CD4-positive, alpha-beta T cell (primary cell): ENCODE measurements at regions not wholly inside any gene's neighbourhood (a gene's known extent, or its start where the extent isn't known, plus 50 kb on each side); places are given as distances from the start of the nearest gene placed in this dataset.

Source experiments
- ATAC-seq: fragments of 200-7000 bp; cut with Tn5 transposase; one replicate; pipeline ENCODE4 v1.10.0; 2022; ENCODE audit warnings: mild to moderate bottlenecking; ENCODE audit not compliant: poor library complexity
- CTCF ChIA-PET: fragments of 350-600 bp; sonication (Branson Sonifier 250); formaldehyde crosslinking; loops from one replicate; lab custom pipeline; 2021; ENCODE audit warnings: antibody characterized with exemption, inconsistent platforms; lab: Charles Lee
- POLR2A ChIA-PET: fragments of 350-600 bp; sonication (Branson Sonifier 250); formaldehyde crosslinking; loops from one replicate; lab custom pipeline; 2021; ENCODE audit warnings: antibody characterized with exemption, inconsistent platforms; lab: Charles Lee
- DNase-seq, 14 experiments: peaks; one replicate each; pipeline ENCODE4 v3.0.0-alpha.2; 2013 to 2020; ENCODE audit warnings: mixed read lengths in 2 of 14
- H3K27ac ChIP-seq, 2 donors: one replicate each; pipeline versions ENCODE4 v1.5.1 to v1.7.0; 2013; ENCODE audit warnings: low read length in 2 of 2, low read depth in 1 of 2, mild to moderate bottlenecking in 1 of 2
- H3K27me3 ChIP-seq, 2 experiments: 1 replicate in 1 of 2; 2 replicates in 1 of 2; pipeline versions ENCODE4 v1.6.1 to v1.7.0; 2013; ENCODE audit warnings: low read length in 2 of 2, control low read depth in 1 of 2, mild to moderate bottlenecking in 1 of 2, moderate library complexity in 1 of 2; ENCODE audit not compliant: insufficient read depth in 2 of 2, control insufficient read depth in 1 of 2
- H3K36me3 ChIP-seq: one replicate; pipeline ENCODE4 v1.6.1; 2013; ENCODE audit warnings: low read length, control low read depth; ENCODE audit not compliant: insufficient read depth
- H3K4me1 ChIP-seq: one replicate; pipeline ENCODE4 v1.6.1; 2013; ENCODE audit warnings: low read length, control low read depth; ENCODE audit not compliant: insufficient read depth
- H3K4me3 ChIP-seq: one replicate; pipeline ENCODE4 v1.5.1; 2013; ENCODE audit warnings: mild to moderate bottlenecking, low read length, moderate library complexity
- H3K9me3 ChIP-seq, 2 experiments: 1 replicate in 1 of 2; 2 replicates in 1 of 2; pipeline versions ENCODE4 v1.6.1 to v1.7.0; 2013; ENCODE audit warnings: low read length in 2 of 2, mild to moderate bottlenecking in 2 of 2, control low read depth in 1 of 2, moderate library complexity in 1 of 2; ENCODE audit not compliant: control insufficient read depth in 1 of 2, insufficient read depth in 1 of 2
- H3K27ac Mint-ChIP-seq: one replicate; pipeline ENCODE4 v1.8.0; 2020; ENCODE audit warnings: mixed read lengths
- H3K27me3 Mint-ChIP-seq: one replicate; pipeline ENCODE4 v1.8.0; 2021; ENCODE audit warnings: mixed read lengths
- H3K36me3 Mint-ChIP-seq: one replicate; pipeline ENCODE4 v1.8.0; 2021; ENCODE audit warnings: low read depth, mixed read lengths
- H3K4me1 Mint-ChIP-seq: one replicate; pipeline ENCODE4 v1.8.0; 2021; ENCODE audit warnings: low read depth, mixed read lengths
- H3K4me3 Mint-ChIP-seq: one replicate; pipeline ENCODE4 v1.8.0; 2020; ENCODE audit warnings: mild to moderate bottlenecking, mixed read lengths
- H3K9me3 Mint-ChIP-seq: one replicate; pipeline ENCODE4 v1.8.0; 2020; ENCODE audit warnings: mixed read lengths
- intact Hi-C, 2 experiments: fragments of 100-400 bp; cut with DNase I in 1 of 2; cut with micrococcal nuclease in 1 of 2; formaldehyde crosslinking; loops; one replicate each; pipeline versions ENCODE4 v1.15.1 to v1.9.0; 2023 to 2025; cut with DNase I, micrococcal nuclease
- TF ChIP-seq, protein P1 (sequence below): fragments of 200-600 bp; IDR thresholded peaks from one replicate; pipeline ENCODE4 v1.8.0; 2022; ENCODE audit warnings: antibody characterized with exemption, mild to moderate bottlenecking

DNA sequence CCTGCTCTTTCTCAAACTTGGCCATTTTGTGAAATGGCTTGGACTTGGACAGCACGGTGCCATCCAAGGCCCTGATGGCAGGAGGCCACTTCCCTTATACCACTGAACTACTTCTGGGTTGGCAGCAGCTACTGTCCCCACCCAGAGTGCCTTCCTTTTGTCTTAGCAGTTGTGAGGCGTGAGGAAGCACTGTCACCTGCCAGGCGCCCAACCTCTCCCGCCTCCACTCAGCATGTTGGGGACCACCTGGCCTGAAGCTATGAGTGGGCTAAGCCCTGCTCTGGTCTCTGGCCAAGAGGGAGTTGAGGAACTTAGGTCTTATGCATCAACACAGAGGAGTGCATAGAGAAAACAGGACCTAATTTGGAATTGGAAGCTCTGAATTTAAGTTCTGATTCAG is 276.0 kb downstream of the ENC1 start:
- no peaks in the 10 kb centered on the region for H3K4me1 Mint-ChIP-seq
- ChIA-PET CTCF (no interaction called here), POLR2A (no interaction called here)
- no peak overlapping the region for H3K27ac Mint-ChIP-seq
- Histone ChIP-seq H3K4me3 (no peak overlapping the region), H3K27me3 (no peaks in the 10 kb centered on the region), H3K36me3 (no peaks in the 10 kb centered on the region), H3K4me1 (no peaks in the 10 kb centered on the region), H3K27ac (no peak overlapping the region), H3K9me3 (no peaks in the 10 kb centered on the region)
- no peaks in the 10 kb centered on the region for H3K9me3 Mint-ChIP-seq
- TF ChIP-seq, protein P1, sequence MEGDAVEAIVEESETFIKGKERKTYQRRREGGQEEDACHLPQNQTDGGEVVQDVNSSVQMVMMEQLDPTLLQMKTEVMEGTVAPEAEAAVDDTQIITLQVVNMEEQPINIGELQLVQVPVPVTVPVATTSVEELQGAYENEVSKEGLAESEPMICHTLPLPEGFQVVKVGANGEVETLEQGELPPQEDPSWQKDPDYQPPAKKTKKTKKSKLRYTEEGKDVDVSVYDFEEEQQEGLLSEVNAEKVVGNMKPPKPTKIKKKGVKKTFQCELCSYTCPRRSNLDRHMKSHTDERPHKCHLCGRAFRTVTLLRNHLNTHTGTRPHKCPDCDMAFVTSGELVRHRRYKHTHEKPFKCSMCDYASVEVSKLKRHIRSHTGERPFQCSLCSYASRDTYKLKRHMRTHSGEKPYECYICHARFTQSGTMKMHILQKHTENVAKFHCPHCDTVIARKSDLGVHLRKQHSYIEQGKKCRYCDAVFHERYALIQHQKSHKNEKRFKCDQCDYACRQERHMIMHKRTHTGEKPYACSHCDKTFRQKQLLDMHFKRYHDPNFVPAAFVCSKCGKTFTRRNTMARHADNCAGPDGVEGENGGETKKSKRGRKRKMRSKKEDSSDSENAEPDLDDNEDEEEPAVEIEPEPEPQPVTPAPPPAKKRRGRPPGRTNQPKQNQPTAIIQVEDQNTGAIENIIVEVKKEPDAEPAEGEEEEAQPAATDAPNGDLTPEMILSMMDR = no peak
- no peak for DNase-seq
- intact Hi-C loops = no loop called here
- H3K36me3 Mint-ChIP-seq = no peaks in the 10 kb centered on the region
- H3K4me3 Mint-ChIP-seq = no peak overlapping the region
- H3K27me3 Mint-ChIP-seq = no peaks in the 10 kb centered on the region
- ATAC-seq = no peak

DNA sequence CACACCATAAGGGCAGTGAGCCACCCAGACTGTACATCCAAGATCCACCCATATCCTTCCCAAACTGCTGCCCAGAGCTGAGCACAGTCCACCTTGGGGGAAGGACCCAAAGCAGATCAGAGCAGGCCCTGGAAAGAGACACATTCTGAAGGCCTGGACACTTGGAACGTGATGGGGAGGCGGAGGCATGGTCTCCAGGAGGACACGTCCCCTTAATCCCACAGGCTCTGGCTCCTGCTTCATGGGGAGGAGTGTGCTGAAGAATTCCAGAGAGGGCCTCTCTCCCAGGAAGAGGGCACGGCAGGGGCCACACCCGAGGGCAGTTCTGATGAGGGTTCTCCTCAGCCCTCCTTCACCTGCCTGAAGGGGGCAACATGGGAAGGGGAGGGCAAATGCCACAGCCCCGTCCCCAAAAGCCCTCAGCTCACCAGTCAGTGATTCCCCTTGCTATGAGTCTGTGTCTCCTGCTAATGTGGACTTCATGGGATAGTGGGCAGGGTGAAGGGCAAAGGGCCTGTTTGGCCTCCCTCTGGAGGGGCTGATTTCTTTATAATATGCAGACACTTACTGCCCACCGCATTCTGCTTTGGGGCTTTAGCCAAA is 276.8 kb downstream of the ENC1 start:
- ATAC-seq = no peak
- no peaks in the 10 kb centered on the region for H3K27me3 ChIP-seq
- TF ChIP-seq, protein P1 = no peak
- H3K27me3 Mint-ChIP-seq = no peaks in the 10 kb centered on the region
- H3K4me3 ChIP-seq = no peak overlapping the region
- H3K9me3 Mint-ChIP-seq = no peaks in the 10 kb centered on the region
- no peak overlapping the region for H3K27ac Mint-ChIP-seq
- no peak overlapping the region for H3K27ac ChIP-seq
- no peaks in the 10 kb centered on the region for H3K36me3 ChIP-seq
- H3K4me1 Mint-ChIP-seq = no peaks in the 10 kb centered on the region
- CTCF ChIA-PET = no interaction called here
- intact Hi-C loops = no loop called here
- DNase-seq = no peak
- H3K4me3 Mint-ChIP-seq = no peak overlapping the region
- no peaks in the 10 kb centered on the region for H3K9me3 ChIP-seq
- H3K4me1 ChIP-seq = no peaks in the 10 kb centered on the region
- POLR2A ChIA-PET = no interaction called here
- no peaks in the 10 kb centered on the region for H3K36me3 Mint-ChIP-seq

DNA sequence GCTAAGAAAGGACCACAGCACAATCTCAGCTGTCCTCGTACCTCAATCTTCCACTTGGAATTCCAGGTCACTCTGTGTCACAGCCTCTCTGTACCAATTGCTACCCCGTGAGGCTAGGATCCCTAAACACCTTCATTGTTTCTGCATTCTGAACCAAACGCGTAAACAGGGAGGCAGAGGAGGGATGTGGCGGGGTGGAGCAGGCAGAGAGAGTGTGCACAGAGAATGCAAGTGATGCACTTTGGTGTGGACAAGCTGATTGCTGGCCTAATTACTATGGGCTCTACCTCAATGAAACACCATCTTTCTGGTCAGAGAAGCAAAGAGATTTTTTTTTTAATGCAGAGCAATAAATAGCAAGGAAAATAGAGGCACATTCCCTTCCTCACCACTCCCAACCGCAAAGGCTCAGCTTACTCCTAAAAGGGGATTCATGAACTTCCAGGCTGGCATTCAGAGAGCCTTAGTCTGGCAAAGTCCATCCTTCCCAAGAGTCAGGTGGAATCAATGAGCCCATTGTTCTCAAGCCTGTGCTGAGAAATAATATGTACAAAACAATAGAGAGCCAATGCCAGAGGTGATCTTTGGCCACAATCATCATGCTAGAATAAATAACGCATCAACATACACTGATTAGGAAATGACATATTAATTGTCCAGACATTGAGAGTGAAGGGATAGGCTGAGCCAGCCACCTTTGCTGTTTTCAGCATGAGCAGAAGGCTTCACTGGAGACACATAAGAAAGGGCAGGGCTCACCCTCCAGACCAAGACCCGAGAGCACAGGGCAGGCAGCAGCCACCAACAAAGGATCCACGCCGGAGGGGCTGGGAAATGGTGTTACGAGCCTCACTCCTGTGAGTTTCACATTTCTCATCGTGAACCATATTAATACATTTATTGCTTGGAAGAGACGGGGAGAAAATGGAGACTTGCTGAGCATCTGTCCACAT is 278.8 kb downstream of the ENC1 start:
- H3K27me3 Mint-ChIP-seq = no peaks in the 10 kb centered on the region
- TF ChIP-seq, protein P1 = no peak
- Histone ChIP-seq H3K36me3 (no peaks in the 10 kb centered on the region), H3K27me3 (no peaks in the 10 kb centered on the region), H3K4me1 (no peaks in the 10 kb centered on the region), H3K27ac (no peak overlapping the region), H3K9me3 (no peaks in the 10 kb centered on the region), H3K4me3 (no peak overlapping the region)
- DNase-seq (no peak), ATAC-seq (no peak)
- H3K4me1 Mint-ChIP-seq = no peaks in the 10 kb centered on the region
- CTCF ChIA-PET = no interaction called here
- H3K27ac Mint-ChIP-seq = no peak overlapping the region
- POLR2A ChIA-PET = no interaction called here
- intact Hi-C loops = no loop called here
- H3K36me3 Mint-ChIP-seq = no peaks in the 10 kb centered on the region
- no peaks in the 10 kb centered on the region for H3K9me3 Mint-ChIP-seq
- no peak overlapping the region for H3K4me3 Mint-ChIP-seq
